Peyer's patch (tissue), 4 donors: ENCODE measurements at regions not wholly inside any gene's neighbourhood (a gene's known extent, or its start where the extent isn't known, plus 50 kb on each side); places are given as distances from the start of the nearest gene placed in this dataset.
A peak's percentile ranks its signal among the peaks of the same experiment; 100 is the strongest.

Experiments used
- DNase-seq, 3 donors: peaks; one replicate each; pipeline ENCODE4 v3.0.0-alpha.2; 2017 to 2019
- H3K27ac ChIP-seq, 4 donors: fragments of 200-600 bp; sonication (generic); one replicate each; pipeline ENCODE4 v1.5.1; 2016 to 2019
- H3K27me3 ChIP-seq, 2 donors: fragments of 200-600 bp; sonication (generic); one replicate each; pipeline ENCODE4 v1.5.1; 2019
- H3K36me3 ChIP-seq, 3 donors: fragments of 200-600 bp; sonication (generic); one replicate each; pipeline ENCODE4 v1.5.1; 2016 to 2019
- H3K4me1 ChIP-seq, 4 donors: fragments of 200-600 bp; sonication (generic); one replicate each; pipeline ENCODE4 v1.5.1; 2016 to 2019
- H3K4me3 ChIP-seq, 4 donors: fragments of 200-600 bp; sonication (generic); 1 replicate in 3 of 4; 2 replicates in 1 of 4; pipeline ENCODE4 v1.5.1; 2016 to 2019; ENCODE audit warnings: mild to moderate bottlenecking in 1 of 4
- H3K9me3 ChIP-seq, 4 donors: fragments of 200-600 bp; sonication (generic); one replicate each; pipeline ENCODE4 v1.5.1; 2016 to 2019; ENCODE audit warnings: mild to moderate bottlenecking in 1 of 4
- POLR2A ChIP-seq, 2 donors: fragments of 450-650 bp; IDR thresholded peaks; one replicate each; pipeline ENCODE4 v1.5.1; 2017; ENCODE audit warnings: antibody characterized with exemption in 2 of 2, mild to moderate bottlenecking in 2 of 2, moderate library complexity in 2 of 2
- TF ChIP-seq, protein P1 (sequence below), 6 experiments: fragments of 450-650 bp in 4 of 6; fragments of 200-600 bp in 2 of 6; sonication (generic) in 1 of 6; IDR thresholded peaks; one replicate each; pipeline ENCODE4 v1.5.1; 2017 to 2019; ENCODE audit warnings: antibody characterized with exemption in 6 of 6, mild to moderate bottlenecking in 3 of 6, moderate library complexity in 1 of 6

DNA sequence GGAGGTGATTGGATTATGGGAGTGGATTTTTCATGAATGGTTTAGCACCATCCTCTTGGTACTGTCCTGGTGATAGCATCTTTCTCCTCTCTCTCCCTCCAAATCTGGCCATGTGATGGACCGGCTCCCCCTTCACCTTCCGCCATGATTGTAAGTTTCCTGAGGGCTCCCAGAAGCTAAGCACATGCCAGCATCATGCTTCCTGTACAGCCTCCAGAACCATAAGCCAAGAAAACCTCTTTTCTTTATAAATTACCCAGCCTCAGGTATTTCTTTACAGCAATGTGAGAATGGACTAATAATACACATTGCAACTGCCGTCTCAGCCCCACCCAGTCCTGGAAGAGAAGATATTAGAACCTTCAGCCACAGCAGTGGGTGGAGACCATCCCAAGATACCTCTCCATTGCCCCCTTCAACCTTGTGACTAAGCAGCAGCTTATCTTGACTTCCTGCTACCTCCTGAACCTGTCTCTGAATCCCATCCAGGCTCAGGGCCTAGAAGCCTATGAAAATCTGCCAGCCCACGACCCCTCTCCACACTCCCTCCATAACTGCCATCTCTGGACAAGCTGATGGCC lies 81.8 kb upstream of the AGAP1 start:
- Histone ChIP-seq H3K9me3 (no peaks in the 10 kb centered on the region), H3K4me1 (no peaks in the 10 kb centered on the region), H3K27ac (no peak overlapping the region), H3K4me3 (no peak overlapping the region), H3K27me3 (no peaks in the 10 kb centered on the region), H3K36me3 (no peaks in the 10 kb centered on the region)
- no peak for TF ChIP-seq POLR2A (IDR thresholded peaks at IDR 0.05)
- TF ChIP-seq, protein P1, sequence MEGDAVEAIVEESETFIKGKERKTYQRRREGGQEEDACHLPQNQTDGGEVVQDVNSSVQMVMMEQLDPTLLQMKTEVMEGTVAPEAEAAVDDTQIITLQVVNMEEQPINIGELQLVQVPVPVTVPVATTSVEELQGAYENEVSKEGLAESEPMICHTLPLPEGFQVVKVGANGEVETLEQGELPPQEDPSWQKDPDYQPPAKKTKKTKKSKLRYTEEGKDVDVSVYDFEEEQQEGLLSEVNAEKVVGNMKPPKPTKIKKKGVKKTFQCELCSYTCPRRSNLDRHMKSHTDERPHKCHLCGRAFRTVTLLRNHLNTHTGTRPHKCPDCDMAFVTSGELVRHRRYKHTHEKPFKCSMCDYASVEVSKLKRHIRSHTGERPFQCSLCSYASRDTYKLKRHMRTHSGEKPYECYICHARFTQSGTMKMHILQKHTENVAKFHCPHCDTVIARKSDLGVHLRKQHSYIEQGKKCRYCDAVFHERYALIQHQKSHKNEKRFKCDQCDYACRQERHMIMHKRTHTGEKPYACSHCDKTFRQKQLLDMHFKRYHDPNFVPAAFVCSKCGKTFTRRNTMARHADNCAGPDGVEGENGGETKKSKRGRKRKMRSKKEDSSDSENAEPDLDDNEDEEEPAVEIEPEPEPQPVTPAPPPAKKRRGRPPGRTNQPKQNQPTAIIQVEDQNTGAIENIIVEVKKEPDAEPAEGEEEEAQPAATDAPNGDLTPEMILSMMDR (IDR thresholded peaks at IDR 0.05) = no peak
- DNase-seq = no peak

DNA sequence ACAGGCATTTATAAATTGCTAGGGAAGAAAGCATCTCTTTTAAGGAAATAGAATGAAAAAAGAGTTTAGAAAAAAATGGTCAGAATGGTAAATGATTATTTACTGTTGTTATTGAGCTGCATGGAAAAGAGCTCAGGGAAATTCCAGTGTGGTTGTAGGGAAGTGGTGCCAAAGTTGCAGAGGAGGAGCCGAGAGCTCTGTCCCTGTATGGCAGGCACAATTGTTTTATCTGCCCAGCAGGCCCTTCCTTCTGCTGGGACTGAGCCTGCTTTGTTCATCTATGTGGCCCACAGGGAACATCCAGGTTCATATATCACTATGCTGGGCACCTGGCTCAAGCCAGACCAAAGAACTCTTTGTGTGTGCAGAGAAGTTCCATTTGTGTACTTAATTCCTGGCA lies 80.8 kb upstream of the AGAP1 start:
- no peak for DNase-seq
- no peaks in the 10 kb centered on the region for H3K27me3 ChIP-seq
- no peaks in the 10 kb centered on the region for H3K9me3 ChIP-seq
- H3K27ac ChIP-seq = no peak overlapping the region
- no peak overlapping the region for H3K4me3 ChIP-seq
- no peaks in the 10 kb centered on the region for H3K36me3 ChIP-seq
- no peaks in the 10 kb centered on the region for H3K4me1 ChIP-seq
- no peak for TF ChIP-seq POLR2A (IDR thresholded peaks at IDR 0.05)

DNA sequence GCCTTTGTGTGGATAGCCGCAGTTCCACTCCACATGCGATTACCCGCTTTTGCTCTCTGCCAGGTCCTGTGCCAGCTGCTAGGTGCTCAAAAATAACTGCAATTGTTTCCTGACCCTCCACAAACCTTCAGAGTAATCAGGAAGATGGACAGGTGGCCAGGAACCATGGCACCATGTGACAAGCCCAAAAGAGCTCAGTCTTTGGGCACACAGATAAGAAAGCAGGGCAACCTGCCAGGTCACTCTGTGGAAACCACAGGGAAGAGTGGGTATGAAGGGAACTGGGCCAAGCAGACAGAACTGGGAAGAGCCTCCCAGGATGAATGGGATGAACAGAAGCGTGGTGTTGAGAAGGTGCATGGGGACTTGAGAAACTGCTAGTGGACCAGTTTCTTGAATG lies 79.4 kb upstream of the AGAP1 start:
- H3K4me3 ChIP-seq = no peak overlapping the region
- H3K27me3 ChIP-seq = no peaks in the 10 kb centered on the region
- no peaks in the 10 kb centered on the region for H3K9me3 ChIP-seq
- H3K4me1 ChIP-seq = no peaks in the 10 kb centered on the region
- no peak for DNase-seq
- H3K36me3 ChIP-seq = no peaks in the 10 kb centered on the region
- TF ChIP-seq, protein P1 (IDR thresholded peaks at IDR 0.05) = no peak
- TF ChIP-seq POLR2A (IDR thresholded peaks at IDR 0.05) = no peak
- H3K27ac ChIP-seq = no peak overlapping the region

DNA sequence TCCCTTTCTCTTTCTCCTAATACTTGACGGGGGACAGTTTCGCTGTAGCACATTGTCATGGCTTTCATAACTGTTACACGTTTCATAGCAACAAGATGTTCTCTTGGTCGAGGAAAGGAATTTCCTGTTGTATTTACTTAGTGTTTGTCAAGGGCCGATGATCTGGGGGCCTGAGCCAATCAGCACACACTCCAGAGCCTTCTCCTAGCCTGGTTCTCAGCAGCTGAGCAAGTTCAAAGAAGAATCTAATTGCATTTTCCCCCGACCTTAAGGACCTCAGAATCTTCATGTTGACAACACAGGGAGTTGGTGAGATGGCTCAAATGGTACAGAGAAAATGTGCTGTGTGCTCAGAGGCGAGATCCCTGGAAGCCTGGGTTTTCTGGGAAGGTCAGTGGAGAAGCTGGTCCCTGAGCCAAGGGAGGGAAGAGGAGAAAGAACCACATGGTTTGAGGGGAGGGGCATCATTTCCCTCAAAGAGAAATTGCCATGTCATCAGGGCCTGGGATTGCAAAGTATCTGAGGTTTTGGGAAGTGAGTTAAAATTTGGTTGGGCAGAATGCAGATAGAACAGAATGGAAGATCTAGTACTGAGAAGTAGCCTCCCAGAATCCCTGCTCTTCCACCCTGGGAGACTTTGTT lies 76.9 kb upstream of the AGAP1 start:
- no peaks in the 10 kb centered on the region for H3K4me1 ChIP-seq
- TF ChIP-seq POLR2A (IDR thresholded peaks at IDR 0.05) = no peak
- TF ChIP-seq, protein P1 (IDR thresholded peaks at IDR 0.05) = no peak

DNA sequence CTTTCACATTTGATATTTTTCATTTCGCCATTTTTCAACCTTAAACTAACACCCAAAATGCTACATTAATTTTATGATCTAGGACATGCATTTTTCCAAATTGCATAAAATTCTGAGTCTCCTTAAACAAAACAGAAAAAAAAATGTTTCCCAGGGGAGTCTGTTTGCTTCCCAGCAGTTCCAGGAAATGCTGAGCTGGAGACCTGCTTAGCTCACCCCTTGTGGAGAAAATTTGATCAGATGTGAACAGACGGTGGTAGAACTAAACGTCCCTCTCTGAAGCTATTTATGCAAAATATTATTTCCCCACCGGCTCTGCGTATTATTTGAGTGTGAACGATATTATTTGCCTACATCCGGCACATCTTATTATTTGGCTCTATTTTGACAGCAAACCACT lies 74.9 kb upstream of the AGAP1 start:
- no peaks in the 10 kb centered on the region for H3K27me3 ChIP-seq
- no peak for DNase-seq
- H3K9me3 ChIP-seq = no peaks in the 10 kb centered on the region
- H3K27ac ChIP-seq = no peak overlapping the region
- no peak for TF ChIP-seq POLR2A (IDR thresholded peaks at IDR 0.05)
- TF ChIP-seq, protein P1 (IDR thresholded peaks at IDR 0.05) = no peak
- no peak overlapping the region for H3K4me3 ChIP-seq
- H3K36me3 ChIP-seq = no peaks in the 10 kb centered on the region
- no peaks in the 10 kb centered on the region for H3K4me1 ChIP-seq

More for the DNA sequence above, 76.9 kb upstream of the AGAP1 start:
- DNase-seq = no peak
- no peaks in the 10 kb centered on the region for H3K36me3 ChIP-seq
- H3K4me3 ChIP-seq = no peak overlapping the region
- H3K27ac ChIP-seq = peak overlapping the region in 3 of 4 donors; percentile 32 to 73 (median 66)
- no peaks in the 10 kb centered on the region for H3K9me3 ChIP-seq
- no peaks in the 10 kb centered on the region for H3K27me3 ChIP-seq

DNA sequence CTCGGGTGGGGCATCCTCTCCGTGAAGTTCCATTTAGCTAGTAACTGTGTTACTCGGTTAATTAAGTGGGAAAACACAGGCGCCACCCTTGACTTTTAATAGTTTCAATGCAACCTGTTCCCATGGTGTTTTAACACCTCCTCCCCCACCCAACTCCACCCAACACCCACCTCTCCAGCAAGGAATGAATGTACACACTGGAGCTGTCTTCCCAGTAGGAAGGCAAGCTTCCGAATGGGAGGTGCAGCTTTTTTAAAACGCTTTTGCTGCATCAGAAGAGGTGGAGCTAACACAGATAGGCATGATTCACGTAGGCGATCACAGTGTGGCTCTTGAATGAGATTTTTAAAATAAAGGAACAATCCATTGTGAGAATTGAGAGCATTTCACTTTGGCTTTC lies 73.8 kb upstream of the AGAP1 start:
- Histone ChIP-seq H3K4me1 (no peaks in the 10 kb centered on the region), H3K4me3 (no peak overlapping the region), H3K27ac (no peak overlapping the region), H3K27me3 (no peaks in the 10 kb centered on the region), H3K9me3 (peaks cover 0 to 7% (median 0%) of the 10 kb centered on the region in 4 donors), H3K36me3 (no peaks in the 10 kb centered on the region)
- DNase-seq = no peak
- TF ChIP-seq, protein P1 (IDR thresholded peaks at IDR 0.05) = no peak
- TF ChIP-seq POLR2A (IDR thresholded peaks at IDR 0.05) = no peak
